HCT116 (cell line): ENCODE measurements at regions not wholly inside any gene's neighbourhood (a gene's known extent, or its start where the extent isn't known, plus 50 kb on each side); places are given as distances from the start of the nearest gene placed in this dataset.

Experiments used
- ATAC-seq: fragments of 200-7000 bp; cut with Tn5 transposase; 2 replicates; pipeline ENCODE4 v1.9.1; 2020; ENCODE audit warnings: mild to moderate bottlenecking, moderate library complexity
- BruUV-seq: library from RNA; stranded (reverse); fragments of 400-500 nt; replicated peaks from 2 replicates; lab custom pipeline; 2021; lab: Mats Ljungman, UMichigan
- CTCF ChIA-PET: fragments of 300-600 bp; sonication (Branson Sonifier 250); formaldehyde crosslinking; loops from one replicate; lab custom pipeline; 2021; ENCODE audit warnings: antibody characterized with exemption; lab: Charles Lee
- POLR2A ChIA-PET: fragments of 300-600, 350-600 bp; sonication (Branson Sonifier 250); formaldehyde crosslinking; loops from one replicate; lab custom pipeline; 2021; ENCODE audit warnings: antibody characterized with exemption; lab: Charles Lee
- RAD21 ChIA-PET, 2 experiments: fragments of 300-600 bp; sonication (Branson Sonifier 250); formaldehyde crosslinking; loops; one replicate each; lab custom pipeline; 2023; ENCODE audit warnings: low total read pairs in 2 of 2; ENCODE audit not compliant: uncharacterized antibody in 2 of 2, unreplicated experiment in 2 of 2, low non-redundant PET in 1 of 2; lab: Charles Lee
- DNase-seq: peaks from one replicate; pipeline ENCODE4 v3.0.0-alpha.2; 2010; ENCODE audit warnings: low read depth, low spot score
- H2AFZ ChIP-seq: fragments of 200-600 bp; shearing (Covaris generic), sonication (generic); 2 replicates; pipeline ENCODE4 v1.6.1; 2017; ENCODE audit warnings: low read depth, mixed run types, mixed read lengths, antibody characterized with exemption, low read length; ENCODE audit not compliant: poor library complexity, severe bottlenecking
- H3K27ac ChIP-seq: 2 replicates; pipeline ENCODE4 v1.5.1; 2012; ENCODE audit warnings: low read depth, low read length
- H3K27me3 ChIP-seq: fragments of 200-600 bp; sonication (generic); 2 replicates; pipeline ENCODE4 v1.6.1; 2016; ENCODE audit warnings: mixed run types, low read length, mixed read lengths; ENCODE audit not compliant: insufficient read depth
- H3K36me3 ChIP-seq, 2 experiments: fragments of 200-500 bp in 1 of 2; fragments of 200-600 bp in 1 of 2; sonication (Bioruptor generic) in 1 of 2; sonication (generic) in 1 of 2; 2 replicates each; pipeline versions ENCODE4 v1.5.1 to v1.6.1; 2014 to 2016; ENCODE audit warnings: low read length in 2 of 2, inconsistent platforms in 1 of 2, mixed read lengths in 1 of 2, mixed run types in 1 of 2; ENCODE audit not compliant: insufficient read depth in 2 of 2, control insufficient read depth in 1 of 2
- H3K4me1 ChIP-seq, 2 experiments: fragments of 200-600 bp in 1 of 2; sonication (generic) in 1 of 2; 2 replicates each; pipeline versions ENCODE4 v1.5.1 to v1.6.1; 2012 to 2017; ENCODE audit warnings: low read length in 2 of 2, inconsistent platforms in 1 of 2, mild to moderate bottlenecking in 1 of 2, mixed read lengths in 1 of 2, mixed run types in 1 of 2, moderate library complexity in 1 of 2; ENCODE audit not compliant: insufficient read depth in 2 of 2, control insufficient read depth in 1 of 2
- H3K4me2 ChIP-seq: fragments of 200-600 bp; sonication (generic); 2 replicates; pipeline ENCODE4 v1.6.1; 2017; ENCODE audit warnings: mixed run types, low read length, mixed read lengths
- H3K4me3 ChIP-seq, 2 experiments: fragments of 200-600 bp in 1 of 2; sonication (generic) in 1 of 2; replicated peaks in 1 of 2; 2 replicates each; pipeline ENCODE4 v1.5.1; 2011 to 2016; ENCODE audit warnings: low read length in 2 of 2, control low read depth in 1 of 2, low read depth in 1 of 2, mild to moderate bottlenecking in 1 of 2, mixed read lengths in 1 of 2, mixed run types in 1 of 2
- H3K79me2 ChIP-seq: fragments of 200-600 bp; sonication (generic); 2 replicates; pipeline ENCODE4 v1.6.1; 2017; ENCODE audit warnings: mild to moderate bottlenecking, mixed run types, low read length, moderate library complexity, mixed read lengths; ENCODE audit not compliant: insufficient read depth
- H3K9ac ChIP-seq: fragments of 200-600 bp; sonication (generic); 2 replicates; pipeline ENCODE4 v1.6.1; 2016; ENCODE audit warnings: low read length, mixed read lengths
- H3K9me2 ChIP-seq: fragments of 200-600 bp; sonication (generic), shearing (Covaris generic); 2 replicates; pipeline ENCODE4 v1.6.1; 2017; ENCODE audit warnings: mixed run types, mild to moderate bottlenecking, moderate library complexity; ENCODE audit not compliant: insufficient read depth
- H3K9me3 ChIP-seq, 2 experiments: fragments of 200-500 bp in 1 of 2; fragments of 200-600 bp in 1 of 2; sonication (Bioruptor generic) in 1 of 2; sonication (generic) in 1 of 2; 2 replicates each; pipeline ENCODE4 v1.6.1; 2014 to 2017; ENCODE audit warnings: low read length in 2 of 2, mixed read lengths in 2 of 2, inconsistent platforms in 1 of 2, low read depth in 1 of 2, mild to moderate bottlenecking in 1 of 2, mixed run types in 1 of 2, moderate library complexity in 1 of 2; ENCODE audit not compliant: control insufficient read depth in 1 of 2, insufficient read depth in 1 of 2
- H4K20me1 ChIP-seq: fragments of 200-600 bp; sonication (generic), shearing (Covaris generic); 2 replicates; pipeline ENCODE4 v1.6.1; 2017; ENCODE audit warnings: mixed run types, mild to moderate bottlenecking, moderate library complexity; ENCODE audit not compliant: insufficient read depth
- ATF3 ChIP-seq: IDR thresholded peaks from 2 replicates; pipeline ENCODE4 v1.6.1; 2012
- CBX3 ChIP-seq: IDR thresholded peaks from 2 replicates; pipeline ENCODE4 v1.6.1; 2012; ENCODE audit warnings: low read depth
- CEBPB ChIP-seq: IDR thresholded peaks from 2 replicates; pipeline ENCODE4 v1.6.1; 2012; ENCODE audit warnings: low read depth
- CTCF ChIP-seq, 3 experiments: fragments of 200-600 bp in 1 of 3; sonication (generic) in 1 of 3; IDR thresholded peaks in 2 of 3; conservative IDR thresholded peaks in 1 of 3; 2 replicates each; pipeline ENCODE4 v1.5.1; 2012 to 2017; ENCODE audit warnings: low read depth in 2 of 3, low read length in 2 of 3, antibody characterized with exemption in 1 of 3, borderline replicate concordance in 1 of 3, control low read depth in 1 of 3, mild to moderate bottlenecking in 1 of 3, mixed read lengths in 1 of 3, mixed run types in 1 of 3, moderate library complexity in 1 of 3; ENCODE audit not compliant: insufficient read depth in 1 of 3
- EGR1 ChIP-seq: IDR thresholded peaks from 2 replicates; pipeline ENCODE4 v1.6.1; 2012; ENCODE audit warnings: low read depth
- ELF1 ChIP-seq: IDR thresholded peaks from 2 replicates; pipeline ENCODE4 v1.6.1; 2012; ENCODE audit warnings: low read depth, borderline replicate concordance
- EZH2 ChIP-seq: fragments of 200-600 bp; sonication (generic); IDR thresholded peaks from 2 replicates; pipeline ENCODE4 v1.6.1; 2017; ENCODE audit warnings: antibody characterized with exemption, mixed run types
- EZH2phosphoT487 ChIP-seq: fragments of 200-600 bp; IDR thresholded peaks from 2 replicates; pipeline ENCODE4 v1.6.1; 2018; ENCODE audit warnings: antibody characterized with exemption, borderline replicate concordance
- JUND ChIP-seq: IDR thresholded peaks from 2 replicates; pipeline ENCODE4 v1.6.1; 2012
- POLR2A ChIP-seq: IDR thresholded peaks from 2 replicates; pipeline ENCODE4 v1.7.0; 2011; ENCODE audit warnings: borderline replicate concordance; ENCODE audit not compliant: insufficient read depth, insufficient read length; ENCODE audit errors: extremely low read depth
- POLR2AphosphoS5 ChIP-seq: IDR thresholded peaks from 2 replicates; pipeline ENCODE4 v1.6.1; 2011; ENCODE audit warnings: mild to moderate bottlenecking, low read depth, low read length, moderate library complexity
- RAD21 ChIP-seq: IDR thresholded peaks from 2 replicates; pipeline ENCODE4 v1.6.1; 2012; ENCODE audit warnings: low read depth, mild to moderate bottlenecking
- REST ChIP-seq: IDR thresholded peaks from 2 replicates; pipeline ENCODE4 v1.6.1; 2012; ENCODE audit warnings: low read depth
- SP1 ChIP-seq: IDR thresholded peaks from 2 replicates; pipeline ENCODE4 v1.6.1; 2012; ENCODE audit warnings: low read depth
- TCF7L2 ChIP-seq: IDR thresholded peaks from 2 replicates; pipeline ENCODE4 v1.7.0; 2011; ENCODE audit warnings: borderline replicate concordance, inconsistent platforms; ENCODE audit not compliant: insufficient read depth, insufficient read length; ENCODE audit errors: extremely low read depth
- ZBTB33 ChIP-seq: IDR thresholded peaks from 2 replicates; pipeline ENCODE4 v1.6.1; 2011; ENCODE audit warnings: mild to moderate bottlenecking, low read length, moderate library complexity; ENCODE audit not compliant: insufficient replicate concordance; ENCODE audit errors: extremely low read depth
- ZNF274 ChIP-seq: fragments of 200-500 bp; sonication (Bioruptor generic); IDR thresholded peaks from 2 replicates; pipeline ENCODE4 v1.6.1; 2014; ENCODE audit warnings: mild to moderate bottlenecking, low read depth, low read length, inconsistent platforms
- intact Hi-C: fragments of 100-400 bp; cut with micrococcal nuclease; formaldehyde crosslinking; loops from 2 replicates; pipeline ENCODE4 v1.10.0; 2022

GRCh38 chr11:8331767-8332166, 68.1 kb upstream of the LMO1 start:
- H3K9ac ChIP-seq: no peak overlapping the region
- no peak overlapping the region for H3K4me2 ChIP-seq
- intact Hi-C loops: no loop called here
- H3K4me3 ChIP-seq: no peak overlapping the region
- H4K20me1 ChIP-seq: no peaks in the 10 kb centered on the region
- POLR2A ChIA-PET: no interaction called here
- H3K27me3 ChIP-seq: no peaks in the 10 kb centered on the region
- no peaks in the 10 kb centered on the region for H3K9me2 ChIP-seq
- H3K36me3 ChIP-seq: no peaks in the 10 kb centered on the region
- peaks cover 6 to 30% of the 10 kb centered on the region in 2 experiments for H3K4me1 ChIP-seq
- H3K27ac ChIP-seq: no peak overlapping the region
- no peak for ATAC-seq
- TF ChIP-seq RAD21: no peak
- TF ChIP-seq EZH2phosphoT487: no peak
- TF ChIP-seq SP1: no peak
- no peak for TF ChIP-seq ZNF274
- TF ChIP-seq EGR1: no peak
- no peak for TF ChIP-seq CBX3
- TF ChIP-seq ELF1: no peak
- TF ChIP-seq POLR2A: no peak
- no peak for TF ChIP-seq CEBPB
- TF ChIP-seq ATF3: no peak
- TF ChIP-seq EZH2: no peak
- TF ChIP-seq JUND: no peak
- no peak for TF ChIP-seq POLR2AphosphoS5
- TF ChIP-seq ZBTB33: no peak
- no peak for TF ChIP-seq CTCF (IDR thresholded peaks at IDR 0.05 in 2 of 3, conservative IDR thresholded peaks at IDR 0.05 in 1 of 3; ENCODE audit: borderline replicate concordance in 1 of 3, insufficient read depth in 1 of 3, low read depth in 2 of 3, low read length in 2 of 3)
- no peak for TF ChIP-seq REST
- TF ChIP-seq TCF7L2: no peak
- RAD21 ChIA-PET: no interaction called here
- H3K9me3 ChIP-seq: no peaks in the 10 kb centered on the region
- H3K79me2 ChIP-seq: no peaks in the 10 kb centered on the region
- BruUV-seq: no TSS peak
- DNase-seq: no peak
- CTCF ChIA-PET: no interaction called here
- no peak overlapping the region for H2AFZ ChIP-seq
